GM19351 (cell line): ENCODE measurements at regions not wholly inside any gene's neighbourhood (a gene's known extent, or its start where the extent isn't known, plus 50 kb on each side); places are given as distances from the start of the nearest gene placed in this dataset.
"Not testable (repeated sequence)": the region's sequence is repeated elsewhere in the genome, so short reads cannot be mapped to it uniquely, and the experiment has no call there.

Experiments
- ATAC-seq: cut with Tn5 transposase; IDR thresholded peaks from one replicate; pipeline ENCODE4 v1.9.1; 2021; ENCODE audit warnings: mild to moderate bottlenecking, moderate library complexity; ENCODE audit not compliant: unreplicated experiment

DNA sequence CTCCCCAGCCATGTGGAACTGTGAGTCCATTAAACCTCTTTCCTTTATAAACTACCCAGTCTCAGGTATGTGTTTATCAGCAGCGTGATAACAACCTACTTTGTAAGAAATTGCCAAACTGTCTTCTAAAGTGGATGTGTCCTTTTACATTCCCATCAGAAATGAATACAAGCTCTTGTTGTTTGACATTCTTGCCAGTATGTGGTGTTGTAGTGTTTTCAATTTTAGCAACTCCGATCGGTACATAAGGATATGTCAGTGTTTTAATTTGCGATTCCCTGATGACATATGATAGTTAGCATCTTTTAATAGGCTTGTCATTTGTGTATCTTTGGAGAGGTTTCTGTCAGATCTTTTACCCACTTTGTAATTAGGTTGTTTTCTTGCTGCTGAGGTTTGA is 1156.3 kb upstream of the CRIM1 start:
- no peak for ATAC-seq

DNA sequence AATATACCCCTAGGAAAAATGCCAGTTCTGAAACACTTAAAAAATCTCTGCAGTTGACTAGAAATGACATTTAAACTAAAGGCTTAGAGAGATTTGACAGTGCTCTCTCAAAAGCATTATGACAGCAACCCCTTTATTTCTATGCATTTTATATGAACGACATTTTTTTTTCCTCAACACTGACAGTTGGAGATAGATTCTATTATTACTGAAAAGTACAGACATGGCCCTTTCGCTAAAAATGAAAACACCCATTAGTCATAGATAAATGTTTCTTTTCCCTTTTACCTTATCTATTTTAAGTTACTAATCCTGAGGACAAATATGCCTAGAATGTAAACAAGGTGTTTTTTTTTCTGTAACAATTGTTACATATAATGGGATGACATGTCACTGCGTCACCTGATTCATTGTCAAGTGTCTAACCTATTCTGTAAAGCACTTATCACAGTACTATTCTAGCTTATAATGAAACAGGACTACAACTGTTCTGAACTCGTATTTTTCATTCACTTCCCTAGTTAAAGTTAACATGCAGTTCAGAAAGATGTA is 1169.6 kb upstream of the CRIM1 start:
- ATAC-seq = no peak

DNA sequence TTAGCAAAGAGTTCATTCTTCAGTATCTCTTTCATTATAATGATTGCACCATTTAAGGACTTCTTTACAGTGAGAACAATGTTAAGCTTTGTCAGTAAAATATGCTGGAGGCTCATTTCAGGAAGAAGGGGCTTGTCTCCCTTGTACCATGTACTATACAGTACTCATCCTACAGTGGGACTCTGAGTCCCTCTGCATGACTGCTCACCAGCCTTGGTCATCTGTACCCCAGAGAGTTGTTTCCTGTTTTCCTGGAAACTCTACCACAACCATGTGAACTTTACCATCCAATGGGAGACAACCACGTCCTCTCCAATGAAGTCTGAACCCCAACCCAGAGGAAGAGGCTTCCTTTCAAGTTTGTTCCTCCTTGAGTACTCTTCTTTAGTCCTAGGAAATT is 1171.1 kb upstream of the CRIM1 start:
- ATAC-seq = no peak

DNA sequence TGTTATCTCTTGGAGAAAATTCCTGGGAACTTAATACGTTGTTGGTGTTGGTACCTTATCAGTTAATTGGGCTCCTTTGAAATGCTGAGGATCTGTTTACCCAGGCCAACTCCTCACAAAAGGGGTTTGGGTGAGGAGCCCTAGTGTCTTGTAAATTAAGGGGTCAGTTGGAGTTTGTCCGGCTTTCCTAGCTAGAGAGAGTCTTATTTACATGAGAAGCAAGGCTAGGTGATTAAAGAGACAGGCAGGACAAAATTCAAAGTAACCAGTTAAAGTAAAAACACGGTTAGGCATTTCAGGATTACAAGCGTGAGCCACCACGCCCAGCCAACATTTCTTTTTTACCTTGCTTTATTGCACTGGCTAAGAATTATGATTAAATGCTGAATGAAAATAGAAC is 1178.9 kb upstream of the CRIM1 start:
- not testable (repeated sequence) for ATAC-seq

DNA sequence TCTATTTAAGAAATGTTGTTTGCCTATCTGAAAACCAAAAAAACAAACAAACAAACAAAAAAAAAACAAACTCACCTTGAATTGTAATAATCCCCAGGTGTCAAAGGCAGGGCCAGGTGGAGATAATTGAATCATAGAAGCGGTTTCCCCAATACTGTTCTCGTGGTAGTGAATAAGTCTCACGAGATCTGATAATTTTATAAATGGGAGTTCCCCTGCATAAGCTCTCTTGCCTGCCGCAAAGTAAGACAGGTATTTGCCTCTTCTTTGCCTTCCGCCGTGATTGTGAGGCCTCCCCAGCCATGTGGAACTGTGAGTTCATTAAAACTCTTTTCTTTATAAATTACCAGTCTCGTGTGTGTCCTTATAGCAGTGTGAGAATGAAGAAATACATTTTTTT is 1180.7 kb upstream of the CRIM1 start:
- no peak for ATAC-seq

DNA sequence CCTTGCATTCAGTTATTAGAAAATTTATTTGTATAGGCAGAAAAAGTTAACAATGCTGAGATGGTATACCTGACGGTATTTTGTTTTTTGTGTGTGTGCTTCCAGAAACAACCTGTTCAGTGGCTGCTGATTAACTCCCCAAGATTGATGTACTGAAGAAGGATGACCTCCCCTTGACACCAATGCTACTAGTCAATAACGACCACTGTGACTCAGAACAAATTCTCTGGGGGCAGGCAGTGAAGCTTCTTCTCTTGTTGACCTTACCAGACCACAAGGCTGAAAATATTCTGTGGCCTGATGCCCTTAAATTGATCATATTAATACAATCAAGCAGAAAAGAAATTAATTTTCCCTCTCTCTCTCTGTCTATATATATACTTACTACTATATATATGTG is 1182.9 kb upstream of the CRIM1 start:
- ATAC-seq = no peak

DNA sequence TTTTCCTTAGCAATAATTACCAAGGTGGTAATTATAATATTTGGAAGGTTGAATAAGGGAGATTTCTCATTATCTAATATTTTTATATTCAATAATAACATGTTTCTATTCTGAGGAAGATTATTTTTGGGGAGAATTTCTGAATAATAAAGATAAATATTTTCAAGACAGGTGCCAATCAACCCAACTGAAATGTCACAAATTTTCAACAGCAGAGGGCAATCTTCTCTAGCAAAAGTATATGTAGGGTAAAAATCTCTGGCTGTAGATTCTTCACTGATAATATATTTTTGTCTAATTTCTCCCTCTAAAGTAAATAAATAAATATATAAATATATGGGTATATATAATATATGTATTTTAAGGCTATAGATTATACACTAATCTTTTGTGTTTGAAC is 1187.2 kb upstream of the CRIM1 start:
- no peak for ATAC-seq

DNA sequence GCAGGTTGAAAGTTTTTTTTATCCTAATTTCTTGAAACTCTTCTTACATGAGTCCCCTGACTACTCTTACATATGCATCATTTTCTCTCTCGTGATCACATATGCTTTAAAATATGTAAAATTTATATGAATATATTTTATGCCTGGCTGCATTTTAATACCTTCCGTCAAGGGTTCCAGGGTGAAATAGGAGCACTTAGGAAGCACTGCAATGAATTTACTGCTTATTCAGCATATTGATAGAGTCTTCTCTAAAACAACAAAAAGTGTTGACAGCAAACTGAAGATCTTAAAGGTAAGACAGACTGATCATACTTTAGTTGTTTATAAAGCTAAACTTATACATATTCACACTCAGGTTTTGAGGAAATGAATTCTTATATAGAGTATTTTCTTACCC is 1191.6 kb upstream of the CRIM1 start:
- no peak for ATAC-seq

DNA sequence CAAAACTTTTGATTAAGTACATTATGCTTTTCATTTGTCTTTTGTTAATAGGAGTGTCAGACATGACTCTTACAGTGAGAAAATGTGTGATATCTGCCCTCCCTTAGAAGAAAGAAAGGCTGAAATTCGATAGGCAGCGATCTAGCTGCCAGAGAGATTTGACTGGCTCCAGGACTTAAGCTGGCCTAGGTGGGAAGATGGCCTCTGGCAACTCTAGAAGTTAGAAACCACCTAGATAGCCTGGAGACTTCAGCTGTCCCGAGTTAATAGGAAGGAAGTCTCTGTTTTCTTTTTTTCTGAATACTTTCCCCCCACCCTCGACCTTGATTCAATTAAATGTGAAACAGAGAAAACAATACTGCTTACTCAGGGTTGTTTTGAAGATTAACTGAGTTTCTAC is 1194.7 kb upstream of the CRIM1 start:
- no peak for ATAC-seq

DNA sequence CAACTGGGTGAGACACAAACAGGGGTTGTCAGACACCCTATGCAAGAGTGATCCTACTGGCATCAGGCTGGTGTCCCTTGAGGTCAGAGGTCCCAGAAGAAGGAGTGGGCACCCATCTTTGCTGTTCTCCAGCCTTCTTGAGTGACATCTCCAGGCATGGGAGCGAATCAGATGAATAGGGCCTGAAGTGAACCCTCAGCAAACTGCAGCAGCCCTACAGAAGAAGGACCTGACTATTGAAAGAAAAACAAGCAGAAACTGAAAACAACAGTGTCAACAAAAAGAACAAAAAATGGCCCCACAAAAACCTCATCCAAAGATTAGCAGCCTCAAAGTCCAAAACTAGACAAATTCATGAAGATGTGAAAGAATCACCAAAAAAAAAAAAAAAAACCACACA is 1229.7 kb upstream of the CRIM1 start:
- ATAC-seq = no peak

DNA sequence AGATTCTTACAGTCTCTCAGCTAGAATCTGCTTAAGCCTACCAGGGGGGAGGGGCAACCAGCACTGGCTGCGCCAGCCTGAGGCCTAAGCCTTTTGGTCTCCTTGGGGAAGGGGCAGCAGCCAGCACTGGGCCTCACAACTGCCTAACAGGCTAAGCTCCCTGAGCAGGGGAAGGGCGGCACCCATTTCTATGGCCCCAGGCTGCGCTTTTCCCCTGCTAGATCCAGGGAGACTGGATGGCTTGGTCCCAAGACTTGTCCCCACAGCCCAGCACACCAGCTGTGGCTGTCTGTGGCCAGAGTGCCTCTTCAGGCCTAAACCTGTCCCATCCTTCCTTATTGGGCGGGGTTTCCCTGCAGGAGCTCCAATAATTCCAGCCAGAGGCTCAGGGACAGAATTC is 1230.3 kb upstream of the CRIM1 start:
- no peak for ATAC-seq

DNA sequence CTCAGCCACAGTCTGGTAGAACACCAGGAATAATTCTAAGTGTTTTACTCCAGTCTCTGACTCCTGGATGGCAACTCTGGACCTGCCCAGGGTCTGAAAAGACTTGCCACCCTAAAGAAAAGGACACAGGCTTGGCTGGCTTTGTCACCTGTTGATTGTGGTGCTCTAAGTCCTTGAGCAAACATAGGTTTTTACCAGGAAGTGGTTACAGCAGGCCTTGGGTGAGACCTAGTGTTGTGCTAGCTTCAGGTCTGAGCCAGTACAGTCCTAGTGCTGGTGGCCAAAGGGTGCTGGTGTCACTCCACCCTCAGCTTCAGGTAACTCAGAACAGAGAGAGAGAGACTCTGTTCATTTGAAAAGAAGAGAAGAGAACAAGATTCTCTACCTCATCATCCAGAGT is 1239.4 kb upstream of the CRIM1 start:
- ATAC-seq = no peak

DNA sequence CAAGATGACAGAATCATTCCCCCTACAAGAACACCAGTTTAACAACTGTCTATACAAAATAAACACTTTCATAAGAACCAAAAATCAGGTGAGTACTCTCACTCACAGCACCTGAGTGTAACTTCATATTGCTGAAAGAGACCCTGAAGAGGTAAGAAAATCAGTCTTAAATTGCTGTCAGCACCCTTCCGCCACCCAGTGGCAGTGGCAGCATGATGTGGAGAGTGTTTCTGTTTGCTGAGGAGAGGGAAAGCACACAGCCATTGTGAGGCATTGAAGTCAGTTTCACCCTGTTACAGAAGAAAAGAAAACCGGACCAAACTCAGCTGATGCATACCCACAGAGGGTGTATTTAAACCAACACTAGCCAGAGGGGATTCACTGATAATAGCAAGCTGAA is 1240.8 kb upstream of the CRIM1 start:
- ATAC-seq = no peak

DNA sequence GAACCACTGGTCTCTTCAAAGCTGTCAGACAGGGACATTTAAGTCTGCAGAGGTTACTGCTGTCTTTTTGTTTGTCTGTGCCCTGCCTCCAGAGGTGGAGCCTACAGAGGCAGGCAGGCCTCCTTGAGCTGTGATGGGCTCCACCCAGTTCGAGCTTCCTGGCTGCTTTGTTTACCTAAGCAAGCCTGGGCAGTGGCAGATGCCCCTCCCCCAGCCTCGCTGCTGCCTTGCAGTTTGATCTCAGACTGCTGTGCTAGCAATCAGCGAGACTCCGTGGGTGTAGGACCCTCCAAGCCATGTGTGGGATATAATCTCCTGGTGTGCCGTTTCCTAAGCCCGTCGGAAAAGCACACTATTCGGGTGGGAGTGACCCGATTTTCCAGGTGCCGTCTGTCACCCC is 1243.2 kb upstream of the CRIM1 start:
- not testable (repeated sequence) for ATAC-seq

DNA sequence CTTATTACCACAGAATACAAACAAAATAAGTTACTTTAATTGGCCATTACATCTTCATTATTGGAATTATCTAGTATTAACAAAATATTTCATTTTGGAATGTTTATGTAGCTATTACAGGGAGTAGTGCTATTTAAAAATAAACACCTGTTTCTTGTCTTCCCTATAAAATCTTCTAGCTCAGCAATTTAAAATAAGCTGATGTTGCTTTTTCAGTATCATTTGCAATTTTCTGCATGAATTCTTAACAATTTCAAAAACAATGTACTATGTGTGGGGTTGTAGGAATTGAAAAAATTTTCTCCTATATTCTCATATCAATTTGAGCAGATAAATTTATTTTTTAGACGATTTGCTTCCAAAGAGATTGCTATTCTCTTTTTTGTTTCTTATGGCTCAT is 1251.3 kb upstream of the CRIM1 start:
- no peak for ATAC-seq

DNA sequence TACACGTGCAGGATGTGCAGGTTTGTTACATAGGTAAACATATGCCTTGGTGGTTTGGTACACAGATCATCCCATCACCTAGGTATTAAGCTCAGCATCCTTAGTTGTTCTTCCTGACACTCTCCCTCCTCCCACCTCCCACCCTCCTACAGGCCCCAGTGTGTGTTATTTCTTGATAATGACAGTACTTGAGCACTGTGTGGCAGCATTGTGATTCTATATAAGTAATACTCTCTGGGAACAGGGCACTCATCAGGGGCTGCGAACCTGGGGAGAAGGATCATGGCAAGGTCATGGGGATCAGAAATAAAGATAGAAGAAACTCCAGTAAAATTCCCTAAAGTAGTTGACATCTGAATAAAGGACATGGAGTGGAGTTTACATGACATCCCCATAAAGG is 1256.2 kb upstream of the CRIM1 start:
- no peak for ATAC-seq

DNA sequence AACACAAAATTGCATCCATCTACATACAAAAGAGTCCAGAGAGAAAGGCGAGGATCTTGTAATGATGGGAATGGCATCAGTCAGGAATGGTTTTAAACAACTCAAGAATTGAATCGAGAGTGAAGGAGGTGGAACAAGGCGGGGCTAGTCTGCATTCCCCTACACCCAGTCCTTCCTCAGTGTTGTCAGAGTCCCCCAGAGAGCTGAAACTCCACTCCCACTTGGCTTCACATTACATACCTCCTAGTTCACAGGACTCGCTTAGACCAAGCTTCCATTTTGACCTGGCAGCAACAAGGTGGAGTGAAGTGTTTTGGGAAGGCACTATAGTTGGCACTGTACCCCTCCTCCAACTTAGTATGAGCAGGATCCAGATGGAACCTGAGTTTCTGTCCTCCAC is 1273.5 kb upstream of the CRIM1 start:
- no peak for ATAC-seq

DNA sequence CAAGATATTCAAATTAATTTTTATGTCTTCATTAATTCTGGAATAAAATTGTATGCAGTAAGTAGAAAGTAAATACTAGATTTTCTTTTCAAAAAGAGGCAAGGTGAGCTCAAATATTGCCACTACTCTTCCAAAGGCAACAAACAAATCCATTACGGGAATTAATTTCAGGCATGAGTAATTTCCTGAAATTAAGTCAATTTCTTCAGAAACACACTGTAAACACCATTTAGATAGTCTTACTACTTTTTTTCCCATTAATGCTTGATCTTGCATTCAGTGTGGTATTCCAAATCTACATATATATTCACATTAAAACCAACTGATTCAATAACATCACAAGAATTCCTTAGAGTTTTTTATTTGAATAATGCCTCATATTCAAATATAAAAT is 1274.0 kb upstream of the CRIM1 start:
- ATAC-seq = no peak

DNA sequence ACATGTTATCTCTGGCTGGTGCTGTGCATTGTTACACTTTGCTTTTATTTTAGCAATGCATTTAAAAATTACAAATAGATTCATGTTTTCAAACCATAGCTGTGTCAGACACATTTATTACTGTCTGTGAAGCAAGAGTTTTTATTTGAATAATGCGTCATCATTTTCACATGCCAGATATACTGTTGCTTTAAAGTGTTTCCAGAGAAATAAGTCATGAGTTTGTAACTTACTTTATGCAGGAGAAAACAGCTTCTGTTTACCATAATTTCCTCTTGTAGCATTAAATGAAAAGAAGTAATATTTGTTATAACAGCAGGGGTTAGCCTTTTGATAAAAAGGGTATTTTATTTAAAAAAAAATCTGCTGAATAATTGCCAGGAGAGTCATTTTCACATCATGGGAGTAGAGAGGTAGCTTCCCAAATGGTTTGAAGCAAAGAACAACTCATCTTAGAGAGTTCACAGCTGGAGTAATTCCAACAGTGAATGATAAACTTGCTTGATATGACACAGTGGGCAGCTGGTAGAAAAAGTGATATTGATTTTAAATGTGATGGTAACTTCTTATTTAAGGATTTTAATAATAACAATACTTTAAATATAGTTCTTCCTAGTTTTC is 1274.5 kb upstream of the CRIM1 start:
- no peak for ATAC-seq

DNA sequence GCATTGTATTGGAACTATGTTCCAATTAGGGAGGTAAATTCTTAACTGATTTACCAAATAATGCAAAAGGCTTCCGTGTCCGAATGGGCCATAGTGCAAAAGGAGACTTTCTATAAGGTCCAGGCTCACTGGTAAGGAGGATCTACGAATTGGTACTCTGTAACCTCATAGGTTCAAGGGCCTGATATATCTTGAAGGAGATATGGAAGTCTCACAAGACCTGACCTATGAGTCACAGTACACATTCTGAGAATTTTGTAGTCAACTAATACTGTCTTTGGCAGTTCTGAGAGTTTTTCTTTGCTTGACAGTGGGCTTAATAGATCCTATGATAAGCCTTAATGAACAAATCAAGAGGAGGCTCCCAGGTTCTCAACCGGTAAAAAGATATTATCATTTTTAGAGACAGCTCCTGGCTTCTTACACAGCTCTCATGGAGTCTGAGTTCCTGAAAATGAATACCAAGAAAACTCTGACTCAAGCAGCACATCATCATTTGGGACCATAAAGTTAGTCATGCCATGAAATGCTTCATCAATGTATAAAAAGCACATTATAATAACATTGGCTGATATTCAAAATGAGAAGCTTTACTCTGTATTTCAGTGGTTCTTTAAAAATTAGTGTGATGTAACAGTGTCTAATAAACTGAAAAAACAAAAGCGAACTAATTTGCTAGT is 1275.2 kb upstream of the CRIM1 start:
- ATAC-seq = no peak

DNA sequence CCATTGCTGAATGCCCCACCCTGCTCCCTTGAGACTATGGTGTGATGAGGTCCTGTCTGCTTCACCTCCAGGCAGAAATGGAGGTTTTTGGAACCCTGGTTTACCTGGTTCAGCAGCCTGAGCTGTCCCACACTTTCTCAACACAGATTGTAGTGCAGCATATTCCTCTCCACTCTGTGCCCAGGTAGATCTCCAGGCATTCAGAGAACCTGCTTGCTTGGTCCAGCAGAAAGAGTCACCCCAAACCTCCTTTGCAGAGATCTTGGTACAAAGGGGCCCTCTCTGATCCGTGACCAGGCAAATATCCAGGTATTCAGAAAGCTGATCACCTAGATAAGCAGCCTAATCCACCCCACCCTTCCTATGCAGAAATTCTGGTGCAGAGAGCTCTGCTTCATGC is 1288.2 kb upstream of the CRIM1 start:
- ATAC-seq = no peak

DNA sequence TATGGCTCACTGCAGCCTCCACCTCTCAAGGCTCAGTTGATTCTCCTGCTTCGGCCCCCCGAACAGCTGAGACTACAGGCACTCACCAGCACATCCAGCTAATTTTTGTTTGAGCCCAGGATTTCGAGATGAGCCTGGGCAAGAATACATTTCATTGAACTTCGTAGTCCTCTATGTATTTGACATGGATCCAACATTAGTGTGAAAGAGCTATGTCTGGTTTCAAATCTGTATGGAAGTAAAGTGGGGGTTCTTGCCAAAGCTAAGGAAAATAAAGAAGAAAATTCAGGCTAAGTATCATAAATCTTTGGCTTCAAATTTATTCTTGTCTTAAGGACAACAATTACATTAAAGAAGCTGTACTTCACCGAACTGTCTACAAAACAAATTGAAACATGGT is 1291.7 kb upstream of the CRIM1 start:
- ATAC-seq = no peak

DNA sequence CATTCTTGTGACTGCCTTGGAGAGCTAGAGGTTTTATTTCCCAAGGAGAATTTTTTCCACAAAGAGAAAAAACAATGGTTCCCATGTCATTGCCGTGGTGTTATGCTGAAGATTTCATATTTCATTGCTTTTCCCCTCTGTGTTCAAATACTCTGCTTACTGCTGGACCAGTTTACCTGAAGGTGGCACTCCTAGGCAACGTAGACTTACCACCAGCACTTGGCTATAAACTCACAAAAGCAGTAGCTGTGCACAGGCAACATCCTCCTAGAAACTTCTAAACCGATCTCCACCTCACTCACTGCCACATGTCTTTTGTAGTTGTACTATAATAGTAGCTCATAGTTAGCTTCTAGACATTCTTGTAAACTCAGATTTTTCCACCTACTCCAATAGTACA is 1319.7 kb upstream of the CRIM1 start:
- ATAC-seq = no peak
